Breast epithelium (tissue), 3 donors: ENCODE measurements at regions not wholly inside any gene's neighbourhood (a gene's known extent, or its start where the extent isn't known, plus 50 kb on each side); places are given as distances from the start of the nearest gene placed in this dataset.

Experiments used
- CTCF ChIP-seq, 3 donors: fragments of 450-650 bp; IDR thresholded peaks; one replicate each; pipeline ENCODE4 v1.5.1; 2016 to 2017; ENCODE audit warnings: antibody characterized with exemption in 3 of 3, mild to moderate bottlenecking in 3 of 3, moderate library complexity in 3 of 3
- POLR2AphosphoS5 ChIP-seq, 3 donors: sonication (generic); formaldehyde crosslinking; IDR thresholded peaks; one replicate each; pipeline ENCODE4 v1.6.1; 2017; ENCODE audit warnings: antibody characterized with exemption in 3 of 3

GRCh38 chr22:48592066-48592345 is 1235.7 kb downstream of the BRD1 start:
- no peak for TF ChIP-seq CTCF (IDR thresholded peaks at IDR 0.05)
- TF ChIP-seq POLR2AphosphoS5 (IDR thresholded peaks at IDR 0.05), result no peak
